ENCODE measurements at regions not wholly inside any gene's neighbourhood (a gene's known extent, or its start where the extent isn't known, plus 50 kb on each side); places are given as distances from the start of the nearest gene placed in this dataset.
"Not testable (repeated sequence)": the region's sequence is repeated elsewhere in the genome, so short reads cannot be mapped to it uniquely, and the experiment has no call there.

DNA sequence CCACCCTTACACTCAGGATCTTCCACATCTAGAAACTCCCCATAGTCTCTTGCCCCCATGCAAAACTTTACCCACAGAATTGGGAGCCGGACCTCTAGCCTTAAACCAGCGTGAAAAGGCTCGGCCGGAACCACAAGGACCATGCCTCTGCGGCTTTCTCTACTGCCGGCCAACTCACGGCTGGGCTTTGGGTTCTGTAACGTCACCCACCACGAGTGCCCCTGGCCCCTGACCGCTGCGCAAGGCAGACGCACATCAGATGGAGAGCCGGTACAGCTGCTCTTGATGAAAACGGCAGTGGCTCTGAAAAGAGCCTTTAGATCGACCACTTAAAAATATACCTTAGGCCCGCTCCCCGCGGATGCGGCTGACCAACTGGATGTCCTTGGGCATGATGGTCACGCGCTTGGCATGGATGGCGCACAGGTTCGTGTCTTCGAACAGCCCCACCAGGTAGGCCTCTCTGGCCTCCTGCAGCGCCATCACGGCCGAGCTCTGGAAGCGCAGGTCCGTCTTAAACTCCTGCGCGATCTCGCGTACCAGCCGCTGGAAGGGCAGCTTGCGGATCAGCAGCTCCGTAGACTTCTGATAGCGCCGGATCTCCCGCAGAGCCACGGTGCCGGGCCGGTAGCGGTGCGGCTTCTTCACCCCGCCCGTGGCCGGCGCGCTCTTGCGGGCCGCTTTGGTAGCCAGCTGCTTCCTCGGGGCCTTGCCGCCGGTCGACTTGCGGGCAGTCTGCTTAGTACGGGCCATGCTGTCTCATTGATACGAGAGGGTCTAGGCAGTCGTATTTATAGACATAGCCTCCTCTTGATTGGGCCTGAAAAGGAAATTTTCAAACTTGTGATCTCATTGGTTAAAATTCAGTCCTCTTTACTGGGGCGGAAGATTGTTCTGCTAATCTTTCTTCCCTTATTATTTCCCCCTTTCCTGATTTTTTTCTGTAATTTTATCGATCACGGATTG lies 66.3 kb downstream of the FAM72C start:
- DNase-seq = not testable (repeated sequence)

GRCh38 chr1:143904622-143904979 lies 67.2 kb downstream of the FAM72C start:
- not testable (repeated sequence) for DNase-seq

- DNase-seq = not testable (repeated sequence)
These were observed 67.7 kb downstream of the FAM72C start for GRCh38 chr1:143903899-143904621.

- not testable (repeated sequence) for DNase-seq
These were observed 75.4 kb downstream of the FAM72C start for GRCh38 chr1:143896377-143896776.

- peak; percentile 9 for DNase-seq
These were observed 86.7 kb downstream of the FAM72C start for GRCh38 chr1:143884932-143885574.

GRCh38 chr1:143884532-143884931 lies 87.3 kb downstream of the FAM72C start:
- not testable (repeated sequence) for DNase-seq

DNA sequence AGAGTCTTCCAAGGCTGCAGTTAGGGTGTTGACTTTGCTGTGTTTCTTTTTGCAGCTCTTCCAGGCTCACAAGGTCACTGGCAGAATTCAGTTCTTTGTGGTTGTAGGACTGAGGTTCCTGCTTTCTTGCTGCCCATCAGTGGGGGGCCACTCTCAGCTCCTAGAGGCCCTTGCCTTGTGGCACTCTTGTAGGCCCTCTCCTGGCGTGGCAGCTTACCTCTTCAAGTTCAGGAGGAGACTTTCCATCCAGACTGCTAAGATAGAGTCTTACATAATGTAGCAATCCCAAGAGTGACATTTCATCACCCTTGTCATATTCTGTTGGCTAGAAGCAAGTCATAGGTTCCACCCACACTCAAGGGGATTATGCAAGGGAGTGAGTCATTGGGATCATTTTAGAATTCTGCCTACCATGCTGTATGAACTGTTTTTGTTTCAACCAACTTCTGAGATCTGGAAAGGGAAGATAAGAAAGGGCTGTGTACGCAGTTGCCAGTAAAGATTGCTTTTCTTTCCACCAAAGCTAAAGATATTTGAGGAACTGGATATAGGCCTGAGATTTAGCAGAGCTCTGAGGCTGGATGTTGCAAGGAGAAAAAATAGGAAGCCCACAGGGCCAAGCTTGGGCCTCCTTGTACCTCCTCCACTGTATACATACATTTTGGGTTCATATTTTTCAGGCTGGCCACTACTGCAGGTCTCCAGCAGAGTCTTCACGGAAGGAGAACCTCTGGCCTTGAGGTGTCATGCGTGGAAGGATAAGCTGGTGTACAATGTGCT lies 91.8 kb downstream of the FAM72C start:
- not testable (repeated sequence) for DNase-seq

DNA sequence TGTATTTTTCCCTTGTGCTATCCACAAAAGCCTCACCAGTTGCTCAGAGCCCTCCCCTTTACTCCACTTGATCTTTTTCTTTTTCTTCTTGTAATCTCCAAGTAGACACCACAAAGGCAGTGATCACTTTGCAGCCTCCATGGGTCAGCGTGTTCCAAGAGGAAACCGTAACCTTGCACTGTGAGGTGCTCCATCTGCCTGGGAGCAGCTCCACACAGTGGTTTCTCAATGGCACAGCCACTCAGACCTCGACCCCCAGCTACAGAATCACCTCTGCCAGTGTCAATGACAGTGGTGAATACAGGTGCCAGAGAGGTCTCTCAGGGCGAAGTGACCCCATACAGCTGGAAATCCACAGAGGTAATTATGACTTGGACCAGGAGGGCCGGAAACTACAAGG lies 95.8 kb downstream of the FAM72C start:
- DNase-seq = not testable (repeated sequence)

- DNase-seq = not testable (repeated sequence)
These were observed 97.2 kb downstream of the FAM72C start for GRCh38 chr1:143874625-143875024.

GRCh38 chr1:143873650-143874049 lies 98.1 kb downstream of the FAM72C start:
- not testable (repeated sequence) for DNase-seq

DNA sequence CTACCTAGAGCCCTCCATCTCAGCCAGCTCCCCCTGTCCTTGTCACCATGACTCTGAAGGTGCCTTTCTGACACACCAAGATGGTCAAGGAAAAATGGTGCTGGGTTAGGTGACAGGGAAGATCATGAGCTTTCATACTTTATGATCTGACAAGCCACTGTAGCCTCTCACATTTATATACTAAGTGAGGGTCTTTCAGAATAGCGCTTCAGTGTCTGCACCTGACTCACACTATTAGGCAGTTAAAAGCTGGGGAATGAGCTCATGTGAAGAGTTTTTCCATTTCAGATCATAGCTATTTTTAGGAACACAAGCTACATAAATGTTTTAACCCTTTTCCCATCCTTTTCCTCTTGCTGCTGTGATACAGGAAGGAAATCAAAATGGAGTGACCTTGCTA lies 101.4 kb downstream of the FAM72C start:
- DNase-seq = not testable (repeated sequence)

DNA sequence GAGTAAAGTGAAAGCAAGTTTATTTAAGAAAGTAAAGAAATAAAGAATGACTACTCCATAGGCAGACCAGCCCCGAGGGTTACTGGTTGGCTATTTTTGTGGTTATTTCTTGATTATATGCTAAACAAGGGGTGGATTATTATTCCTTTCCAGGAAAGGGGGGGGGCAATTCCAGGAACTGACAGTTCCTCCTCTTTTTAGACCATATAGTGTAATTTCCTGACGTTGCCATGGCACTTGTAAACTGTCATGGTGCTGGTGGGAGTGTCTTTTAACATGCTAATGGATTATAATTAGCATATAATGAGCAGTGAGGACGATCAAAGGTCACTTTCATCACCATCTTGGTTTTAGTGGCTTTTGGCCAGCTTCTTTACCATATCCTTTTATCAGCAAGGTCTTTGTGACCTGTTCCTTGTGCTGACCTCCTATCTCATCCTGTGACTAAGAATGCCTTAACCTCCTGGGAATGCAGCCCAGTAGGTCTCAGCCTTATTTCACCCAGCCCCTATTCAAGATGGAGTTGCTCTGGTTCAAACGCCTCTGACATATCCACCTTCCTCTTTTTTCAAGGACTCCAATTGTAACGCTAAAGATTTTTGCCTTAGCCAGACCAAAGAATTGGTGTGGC lies 104.1 kb downstream of the FAM72C start:
- not testable (repeated sequence) for DNase-seq

- DNase-seq = not testable (repeated sequence)
These were observed 107.8 kb downstream of the FAM72C start for GRCh38 chr1:143863901-143864520.

GRCh38 chr1:143862722-143863121 lies 109.1 kb downstream of the FAM72C start:
- not testable (repeated sequence) for DNase-seq

GRCh38 chr1:143861306-143861705 lies 110.5 kb downstream of the FAM72C start:
- DNase-seq = not testable (repeated sequence)

DNA sequence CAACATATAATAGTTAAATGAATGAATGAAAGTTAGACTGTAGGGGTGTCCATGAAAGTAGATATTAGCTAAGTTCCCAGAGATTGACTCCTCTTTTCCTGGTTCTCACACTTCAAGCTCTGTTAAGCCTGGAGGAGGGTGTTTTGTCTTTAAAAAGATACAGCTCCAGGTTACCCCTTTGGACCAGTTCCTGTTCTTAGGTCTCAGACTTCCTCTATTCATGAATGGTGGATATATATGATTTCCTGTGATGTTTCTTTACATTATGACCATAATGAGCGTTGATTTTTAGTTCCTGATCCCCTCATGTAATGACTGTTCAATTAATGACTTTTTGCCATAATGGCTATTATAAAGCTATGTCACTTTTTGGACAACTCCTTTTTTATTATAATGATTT lies 115.9 kb downstream of the FAM72C start:
- not testable (repeated sequence) for DNase-seq

DNA sequence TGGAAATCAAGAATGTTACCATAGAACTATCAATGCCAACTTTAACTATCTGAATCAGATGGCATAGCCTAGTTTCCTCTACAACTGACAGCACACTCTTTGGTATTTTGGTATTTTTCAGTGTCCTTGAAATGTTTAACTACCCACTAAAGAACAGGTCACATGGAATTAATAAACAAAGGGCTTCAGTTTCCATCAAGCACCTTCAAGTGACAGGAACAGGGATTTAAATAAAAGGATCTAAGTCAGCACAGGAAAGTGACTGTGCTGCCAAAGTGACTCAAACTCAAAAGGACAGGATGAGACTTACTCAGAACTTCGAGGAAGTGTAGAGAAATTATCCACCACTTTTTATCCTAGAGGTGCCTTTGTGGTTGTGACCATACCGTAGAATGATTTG lies 117.7 kb downstream of the FAM72C start:
- not testable (repeated sequence) for DNase-seq

DNA sequence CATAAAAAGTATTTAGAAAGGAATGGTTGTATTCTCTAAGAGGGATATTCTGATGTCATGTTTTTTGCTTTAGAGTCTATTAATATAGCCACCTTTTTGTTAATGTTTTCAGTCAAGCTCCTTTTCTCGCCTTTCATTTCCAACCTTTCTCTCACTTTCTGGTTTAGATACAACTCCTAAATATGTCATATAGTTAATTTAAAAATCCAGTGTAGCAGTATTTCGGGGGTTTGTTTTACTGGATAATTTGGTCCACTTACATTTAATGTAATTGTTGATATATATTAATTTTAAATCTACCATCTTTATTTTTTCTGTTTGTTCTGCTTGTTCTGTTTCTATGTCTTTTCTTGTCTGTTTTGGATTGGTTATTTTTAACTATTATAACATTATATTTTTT lies 121.1 kb downstream of the FAM72C start:
- DNase-seq = not testable (repeated sequence)

DNA sequence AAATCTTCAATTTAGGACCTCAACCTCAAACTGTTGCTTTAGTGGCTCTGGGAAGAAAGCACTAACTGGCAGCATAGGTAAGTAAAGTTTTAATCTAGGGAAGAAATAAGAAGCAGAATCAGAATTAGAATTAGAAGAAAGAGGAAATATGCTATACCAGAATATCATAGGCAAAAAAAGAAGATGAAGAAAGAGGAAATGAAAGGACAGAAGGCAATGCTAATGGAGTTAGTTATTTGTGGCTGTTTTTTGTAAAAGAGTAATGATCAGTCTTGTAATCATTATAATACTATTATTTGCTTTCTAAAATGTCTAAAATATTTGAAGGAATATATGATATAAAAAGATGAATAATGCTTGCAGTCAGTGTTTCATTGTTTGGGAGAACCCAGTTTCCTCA lies 122.9 kb downstream of the FAM72C start:
- not testable (repeated sequence) for DNase-seq

DNA sequence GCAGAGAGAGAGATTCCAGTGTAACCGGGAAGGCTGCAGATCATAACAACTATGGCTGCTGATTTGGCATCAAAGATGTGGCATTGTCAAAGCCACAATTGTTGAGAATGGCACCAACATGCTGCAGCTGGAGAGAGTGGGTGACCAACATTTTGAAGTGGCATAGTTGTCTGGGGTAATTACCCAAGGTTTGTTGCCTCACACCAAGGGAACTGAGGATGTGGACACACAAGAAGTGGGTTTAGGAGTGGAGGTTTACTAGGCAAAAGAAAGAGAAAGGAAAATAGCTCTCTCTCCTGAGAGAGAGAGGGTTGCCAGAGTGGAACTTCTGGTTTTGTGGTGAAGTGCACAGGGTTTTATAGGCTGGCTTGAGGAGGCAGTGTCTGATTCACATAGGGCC lies 126.6 kb downstream of the FAM72C start:
- DNase-seq = not testable (repeated sequence)

- not testable (repeated sequence) for DNase-seq
These were observed 129.7 kb downstream of the FAM72C start for GRCh38 chr1:143842058-143842457.
